ENCODE measurements at regions not wholly inside any gene's neighbourhood (a gene's known extent, or its start where the extent isn't known, plus 50 kb on each side); places are given as distances from the start of the nearest gene placed in this dataset.

DNA sequence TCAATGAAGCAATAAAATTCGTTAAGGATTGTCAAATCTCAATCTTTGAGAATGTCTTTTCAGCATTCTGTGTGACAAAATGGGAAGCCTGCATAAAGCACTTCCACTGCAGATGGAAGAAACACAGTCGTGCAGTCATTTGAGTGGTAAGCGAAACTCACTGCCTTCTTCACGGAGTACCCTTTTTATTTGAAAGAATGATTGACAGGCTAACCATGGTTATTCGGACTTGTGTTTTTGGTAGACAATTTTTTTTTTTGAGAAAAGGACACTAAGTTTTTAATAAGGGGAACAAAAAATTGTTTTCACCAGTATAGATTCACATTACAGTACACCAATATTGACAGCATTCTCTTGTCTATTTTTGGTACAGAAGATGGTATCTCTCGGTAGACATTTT, 86.9 kb upstream of the MSX1 start:
- no peak for DNase-seq

DNA sequence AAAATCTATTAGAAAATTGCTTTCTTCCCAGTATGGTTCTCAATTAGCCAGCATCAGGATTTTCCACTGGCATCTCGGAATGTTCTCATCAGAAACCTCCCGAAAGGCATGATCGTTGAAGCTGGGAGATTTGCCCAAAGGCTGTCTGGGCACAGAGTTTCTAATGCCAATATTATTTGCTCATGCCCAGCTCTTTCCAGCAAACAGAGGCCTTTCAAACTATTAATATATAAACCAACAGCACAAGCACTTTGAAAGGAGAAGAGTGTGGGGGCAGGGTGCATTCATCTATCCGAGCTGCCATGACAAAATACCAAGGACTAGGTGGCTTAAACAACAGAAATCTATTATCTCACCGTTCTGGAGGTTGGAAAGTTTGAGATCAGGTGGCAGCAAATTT, 88.3 kb upstream of the MSX1 start:
- DNase-seq = no peak

DNA sequence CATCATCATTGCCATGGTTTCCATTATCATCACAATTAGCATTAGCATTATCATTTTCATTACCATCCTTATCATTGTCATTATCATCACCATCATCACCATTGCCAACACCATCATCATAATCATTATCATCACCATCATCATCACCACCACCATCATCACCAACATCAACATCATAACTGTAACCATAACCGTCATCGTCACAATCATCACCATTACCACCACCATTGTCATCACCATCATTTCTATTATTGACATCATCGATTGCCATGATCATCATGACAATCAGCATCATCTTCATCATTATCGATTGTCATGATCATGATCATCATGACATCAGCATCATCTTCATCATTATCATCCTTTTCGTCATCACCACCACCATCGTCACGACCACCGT, 88.9 kb upstream of the MSX1 start:
- no peak for DNase-seq

DNA sequence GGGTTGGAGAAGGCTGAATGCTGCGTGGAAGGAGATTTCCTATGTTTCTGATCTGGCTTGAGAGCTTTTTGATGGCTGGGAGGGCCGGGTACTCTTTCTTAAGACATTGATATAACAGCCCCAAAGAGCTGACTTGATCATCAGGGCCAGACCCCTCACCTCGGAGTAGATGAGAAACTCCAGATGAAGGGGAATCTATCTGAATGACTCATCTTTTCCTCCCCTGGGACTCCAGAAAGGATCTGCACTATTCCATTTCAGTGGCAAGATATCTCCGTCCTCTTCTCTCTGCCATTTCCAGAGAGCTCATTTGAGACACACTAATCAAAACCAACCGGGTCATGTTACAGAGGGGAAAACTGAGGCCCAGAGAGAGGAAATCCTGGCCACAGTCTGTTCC, 92.9 kb upstream of the MSX1 start:
- no peak for DNase-seq

DNA sequence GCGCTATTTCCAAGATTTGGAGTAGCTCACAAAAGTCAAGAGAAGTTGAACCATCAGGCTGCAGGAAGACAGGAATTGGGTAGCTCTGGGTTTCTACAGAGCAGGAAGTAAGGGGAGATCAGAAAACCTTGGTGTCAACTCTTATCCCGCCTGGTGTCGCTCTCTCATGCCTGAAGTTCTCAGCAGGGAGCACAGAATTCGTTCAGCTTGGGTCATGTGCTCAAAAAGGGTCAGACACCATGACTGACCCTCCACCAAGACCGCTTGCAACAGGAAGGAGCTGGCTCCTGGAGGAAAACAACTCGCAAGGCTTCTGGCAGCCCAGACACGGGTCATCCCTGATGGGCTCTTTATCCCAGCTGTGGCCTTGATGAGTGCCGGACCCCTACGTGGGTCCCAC, 93.7 kb upstream of the MSX1 start:
- no peak for DNase-seq

DNA sequence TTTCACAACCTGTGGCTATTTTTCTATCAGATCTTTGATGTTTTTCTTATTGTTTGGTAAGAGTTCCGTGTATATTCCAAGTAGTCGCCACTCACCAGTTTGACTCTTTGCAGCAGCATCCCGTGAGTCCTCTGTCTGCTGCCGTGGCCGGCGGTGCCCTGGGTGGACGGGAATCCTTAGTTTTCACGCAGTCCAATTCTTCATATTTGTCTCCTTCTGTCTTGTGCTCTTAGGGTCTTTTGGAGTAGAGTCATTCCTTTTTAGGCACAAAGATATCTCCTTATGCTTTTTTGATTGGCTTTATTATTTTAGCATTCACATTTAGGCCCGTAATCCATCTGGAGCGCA, 94.9 kb upstream of the MSX1 start:
- DNase-seq = no peak

DNA sequence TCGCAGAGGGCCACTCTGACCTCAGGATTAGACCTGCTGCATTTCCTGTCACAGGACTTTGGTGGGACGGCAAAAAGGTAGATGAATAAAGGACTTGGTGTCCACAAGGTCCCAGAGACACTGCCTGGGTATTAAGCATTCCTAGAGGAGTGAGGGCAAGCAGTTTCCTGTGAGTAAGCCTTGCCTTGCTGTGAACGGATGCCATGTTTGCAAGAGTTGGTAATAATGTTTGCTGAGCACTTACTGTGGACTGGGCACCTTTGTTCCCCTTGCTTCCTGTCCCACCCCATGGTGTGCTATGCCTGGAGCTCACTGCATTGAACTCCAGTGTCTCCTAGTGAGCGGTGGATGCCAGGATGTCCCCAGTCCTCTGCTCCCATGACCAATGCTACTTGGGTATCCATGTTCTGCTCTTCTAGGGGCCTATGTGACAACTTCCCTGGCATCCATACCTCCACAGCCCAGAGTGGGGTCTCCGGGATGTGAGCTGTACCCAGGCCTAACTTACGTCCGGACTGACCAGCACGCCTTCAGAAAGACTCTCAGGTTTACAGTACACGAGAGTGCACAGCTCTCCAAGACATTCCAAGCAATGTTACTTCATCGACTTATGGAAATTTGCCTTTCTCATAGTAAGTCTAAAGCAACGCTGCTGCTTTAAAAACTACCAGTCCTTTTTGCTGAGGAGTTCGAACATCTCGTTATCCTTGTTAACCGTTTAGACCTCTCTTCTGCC, 95.5 kb upstream of the MSX1 start:
- no peak for DNase-seq

DNA sequence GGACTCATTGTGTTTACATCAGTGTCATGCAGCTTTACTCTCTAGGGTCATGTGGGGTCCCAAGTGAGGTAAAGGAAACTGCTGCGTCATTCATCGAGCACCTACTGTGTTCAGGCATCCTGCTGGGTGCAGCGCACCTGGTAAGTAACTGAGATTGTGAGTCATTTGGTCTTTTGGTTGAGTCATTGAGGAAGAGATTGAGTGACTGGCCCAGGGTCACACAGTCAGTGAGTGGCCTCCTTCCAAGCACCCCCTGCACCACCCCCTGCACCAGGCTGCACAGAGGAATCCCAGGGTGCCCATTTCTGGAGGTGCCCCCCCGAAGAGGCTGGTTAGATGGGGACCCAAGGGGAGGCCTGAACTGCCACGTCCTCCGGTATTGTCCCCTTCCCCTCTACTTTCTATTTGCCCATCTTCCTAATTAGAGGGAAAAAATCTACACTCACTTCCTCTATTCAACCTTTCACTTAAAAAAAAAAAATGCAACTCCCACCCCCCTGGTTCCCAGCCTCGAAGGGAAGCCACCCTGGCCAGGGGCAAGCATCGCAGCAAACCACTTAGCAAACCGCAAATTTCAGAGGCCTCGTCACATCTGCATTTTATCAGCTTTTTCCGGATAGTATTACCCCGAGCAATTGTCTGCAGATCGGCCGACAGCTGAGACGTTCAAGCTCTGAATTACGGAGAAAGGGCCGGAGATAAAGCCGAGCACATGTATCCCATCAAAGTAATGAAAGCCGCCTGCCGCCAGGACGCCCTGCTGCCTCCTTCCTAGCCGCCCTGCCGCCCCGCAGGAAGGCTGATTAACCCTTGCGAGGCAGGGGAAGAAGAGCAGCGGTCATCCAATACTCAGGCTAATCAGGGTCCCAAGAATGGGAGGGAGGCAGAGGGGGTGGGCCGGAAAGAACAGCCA, 96.3 kb upstream of the MSX1 start:
- no peak for DNase-seq

DNA sequence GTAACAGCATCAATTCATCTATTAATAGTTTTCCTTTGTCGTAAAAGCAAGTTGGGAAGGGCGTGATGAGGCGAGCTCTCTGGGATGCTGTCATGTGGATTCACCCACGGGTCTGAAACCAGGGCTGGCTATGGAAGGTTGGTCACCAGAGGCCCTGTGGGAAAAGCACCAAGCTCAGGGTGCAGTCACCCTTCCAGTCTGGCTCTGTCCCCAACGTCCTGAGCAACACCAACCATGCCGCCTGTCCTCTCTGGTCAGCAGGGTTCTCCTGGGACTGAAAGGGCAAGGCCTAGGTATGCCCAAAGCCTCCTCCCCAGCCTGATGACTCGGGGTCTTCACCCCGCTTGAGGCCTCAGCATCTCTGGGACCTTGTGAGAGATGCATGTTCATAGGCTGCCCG, 97.2 kb upstream of the MSX1 start:
- no peak for DNase-seq

DNA sequence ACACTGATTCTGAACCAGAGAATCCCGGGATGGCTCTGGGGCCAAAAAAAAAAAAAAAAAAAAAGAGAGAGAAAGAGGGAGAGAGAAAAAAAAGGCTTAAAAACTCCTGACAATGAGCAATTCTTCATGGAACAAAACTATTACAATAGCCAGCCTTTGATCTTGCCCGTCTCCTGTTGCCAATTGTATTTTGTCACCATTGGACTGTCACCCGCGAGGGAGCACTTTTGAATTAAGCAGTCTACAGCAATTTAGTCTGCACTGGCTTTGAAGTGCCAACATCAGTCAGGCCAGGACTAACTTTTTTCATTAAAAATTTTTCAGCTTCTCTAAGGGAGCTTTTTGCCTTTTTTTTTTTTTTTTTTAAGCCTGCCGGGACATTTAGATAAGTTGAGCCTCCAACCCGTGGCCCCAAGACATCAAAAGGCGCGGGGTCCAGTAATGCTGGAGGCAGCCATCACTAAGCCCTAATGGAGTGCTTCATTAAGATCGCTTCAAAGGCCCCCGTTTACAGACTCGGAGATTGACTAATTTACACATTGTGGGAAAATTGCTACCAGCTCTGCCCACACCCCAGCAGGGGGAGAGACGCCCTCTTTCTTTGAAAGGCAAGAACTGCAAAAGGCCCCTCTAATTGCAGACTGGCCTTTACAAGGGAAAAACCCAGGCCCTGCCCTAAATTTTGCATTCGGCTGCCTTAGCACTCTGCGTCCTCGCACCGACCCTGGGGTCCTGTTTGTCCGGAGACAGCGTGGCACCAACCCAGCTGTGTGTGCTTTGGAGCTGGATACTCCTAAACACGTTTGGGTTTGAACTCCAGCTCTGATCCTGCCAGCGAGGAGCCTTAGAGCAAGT, 98.1 kb upstream of the MSX1 start:
- DNase-seq = peak in 1 of 4 experiments; percentile 6

DNA sequence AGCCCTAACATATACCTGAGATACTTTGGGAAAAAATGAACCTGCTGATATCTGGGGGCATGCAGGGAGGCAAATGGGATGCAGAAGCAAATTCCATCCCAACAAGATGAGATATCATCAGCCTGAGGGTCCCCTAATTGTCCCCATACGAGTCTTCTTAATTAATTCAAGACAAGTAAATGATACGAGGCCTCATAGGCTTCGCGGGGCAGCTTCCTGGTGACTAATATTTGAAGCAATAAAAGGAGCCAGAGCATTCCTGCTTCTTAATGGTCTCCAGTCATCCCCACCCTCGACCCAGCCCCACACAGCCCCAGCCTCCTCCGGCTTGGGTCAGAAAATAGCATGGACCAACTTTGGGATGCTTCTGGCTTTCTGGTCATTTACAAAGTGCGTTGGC, 99.6 kb upstream of the MSX1 start:
- DNase-seq = no peak

DNA sequence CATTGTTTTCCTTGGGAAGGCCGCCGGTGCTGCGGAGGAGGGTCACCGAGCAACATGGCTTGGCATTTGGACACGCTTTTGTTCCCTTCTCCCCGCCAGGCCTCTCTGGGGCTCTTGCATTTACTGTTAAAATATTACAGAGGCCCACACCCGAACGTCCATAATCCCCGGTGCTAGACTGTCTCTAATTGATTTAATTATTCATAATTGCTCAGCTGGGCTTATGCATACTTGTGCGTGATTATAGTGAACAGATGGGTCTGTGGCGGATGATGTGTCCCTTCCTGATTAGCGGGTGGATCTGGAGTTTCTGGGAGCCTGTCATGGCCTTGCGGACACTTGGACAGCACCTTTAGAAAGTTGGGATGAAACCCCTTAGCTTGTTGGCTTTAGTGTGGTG, 100.2 kb upstream of the MSX1 start:
- no peak for DNase-seq

DNA sequence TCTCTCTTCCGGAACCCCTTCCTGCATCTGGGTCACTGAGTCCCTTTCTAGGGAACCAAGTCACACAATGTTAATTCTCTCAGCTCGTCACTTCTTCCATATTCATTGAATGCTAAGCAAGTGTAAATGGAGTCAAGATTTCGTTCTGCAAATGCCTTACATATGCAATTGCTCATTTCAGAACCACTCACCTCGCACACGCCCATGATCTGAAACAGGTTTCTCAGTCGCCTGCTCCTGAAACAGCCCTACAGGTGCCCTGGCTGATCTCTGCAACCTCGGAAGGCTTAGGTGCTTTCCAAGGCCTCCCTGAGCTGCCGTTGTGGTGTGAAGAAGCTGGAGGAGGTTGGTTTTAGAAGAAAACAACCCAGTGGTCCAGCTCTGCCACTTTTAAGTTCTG, 100.8 kb upstream of the MSX1 start:
- DNase-seq = no peak

DNA sequence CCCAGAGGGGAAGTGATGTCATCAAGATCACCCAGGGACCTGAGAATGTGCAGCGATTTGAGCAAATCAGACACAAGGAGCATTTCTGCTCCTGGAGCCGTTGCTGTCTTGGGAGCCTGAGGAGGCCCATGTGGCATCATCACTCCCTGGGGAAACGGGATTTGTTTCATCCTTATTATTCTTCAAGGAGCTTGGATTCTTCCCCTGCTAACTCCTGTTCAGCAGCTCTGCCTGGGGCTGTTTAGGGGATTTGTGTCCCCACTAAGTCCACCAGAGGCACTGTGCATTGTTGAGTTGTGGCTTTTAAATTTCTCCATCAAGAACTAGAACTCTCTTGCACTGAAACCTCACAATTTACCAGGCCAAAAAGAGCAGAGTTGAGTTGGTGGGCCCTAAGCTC, 104.2 kb upstream of the MSX1 start:
- no peak for DNase-seq

DNA sequence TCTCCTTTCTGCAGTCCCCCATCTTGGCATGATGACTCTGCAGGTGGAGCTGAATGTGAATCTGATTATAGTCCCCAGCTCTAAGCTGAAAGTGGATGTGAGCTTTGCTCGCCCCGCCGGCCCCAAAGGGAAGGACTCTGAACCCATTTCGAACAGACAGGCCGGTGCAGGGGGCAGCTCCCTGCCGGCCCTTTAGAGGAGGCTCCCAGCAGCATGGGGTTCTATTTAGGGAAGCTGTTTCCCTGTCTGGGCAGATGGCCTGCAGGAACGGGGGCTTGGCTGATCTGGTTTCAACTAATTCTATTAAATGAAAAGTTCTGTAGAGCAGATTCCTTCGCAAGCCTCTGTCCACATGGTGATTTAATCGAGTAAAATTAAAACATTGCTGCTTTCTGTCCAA, 104.8 kb upstream of the MSX1 start:
- no peak for DNase-seq

DNA sequence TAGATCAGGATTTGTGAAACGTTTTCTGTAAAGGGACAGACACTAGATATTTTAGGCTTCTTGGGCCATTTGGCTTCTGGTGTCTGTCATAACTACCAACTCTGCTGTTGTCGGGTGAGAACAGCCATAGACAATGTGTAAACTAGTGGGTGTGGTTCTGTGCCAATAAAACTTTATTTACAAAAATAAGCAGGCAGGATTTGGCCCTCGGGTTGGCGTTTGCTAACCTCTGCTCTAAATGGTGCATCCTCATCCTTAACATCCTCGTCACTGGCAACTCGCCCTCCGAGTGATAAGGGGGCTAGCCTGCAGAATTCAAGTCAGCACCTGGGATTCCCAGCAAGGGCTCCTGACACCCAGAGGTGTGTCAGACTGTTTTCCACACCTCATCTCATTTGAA, 105.8 kb upstream of the MSX1 start:
- DNase-seq = no peak

DNA sequence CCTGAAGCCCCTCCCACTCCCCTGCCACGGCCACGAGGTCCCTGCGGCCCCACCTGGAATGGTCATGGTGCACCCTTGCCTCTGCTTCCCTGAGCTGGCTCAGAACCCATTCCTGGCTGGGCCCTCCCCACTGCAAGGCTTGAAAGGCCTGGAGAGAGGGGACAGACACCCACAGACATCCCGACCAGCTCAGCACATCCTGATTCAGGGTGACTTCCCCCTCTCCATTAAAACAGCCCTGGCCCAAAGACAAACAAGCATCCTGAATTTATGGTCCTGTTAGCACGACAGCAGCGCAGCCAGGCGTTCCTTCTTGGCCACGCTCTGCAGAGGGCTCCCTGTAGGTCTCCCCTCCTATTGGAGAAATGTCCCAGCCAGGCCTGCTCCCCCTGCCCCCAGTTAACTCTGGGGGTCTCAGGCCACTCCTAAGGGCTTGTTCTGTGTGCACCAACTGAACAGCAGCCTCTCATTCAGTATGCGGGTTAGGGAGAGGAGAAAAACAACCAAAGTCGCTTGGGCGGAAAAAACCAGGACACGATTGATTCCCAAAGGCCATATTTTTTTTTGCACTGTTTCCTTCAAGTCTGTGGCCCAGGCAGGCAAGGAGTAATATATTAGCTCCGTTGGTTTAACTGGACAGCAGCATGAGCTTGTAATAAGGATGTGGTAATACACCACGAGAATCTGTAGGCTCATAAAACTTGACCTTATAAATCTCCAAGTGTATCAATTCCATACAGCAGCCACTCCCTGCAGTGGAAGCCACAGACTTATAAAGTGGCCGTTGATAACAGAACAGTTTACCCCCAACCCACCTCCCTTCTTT, 106.7 kb upstream of the MSX1 start:
- no peak for DNase-seq

DNA sequence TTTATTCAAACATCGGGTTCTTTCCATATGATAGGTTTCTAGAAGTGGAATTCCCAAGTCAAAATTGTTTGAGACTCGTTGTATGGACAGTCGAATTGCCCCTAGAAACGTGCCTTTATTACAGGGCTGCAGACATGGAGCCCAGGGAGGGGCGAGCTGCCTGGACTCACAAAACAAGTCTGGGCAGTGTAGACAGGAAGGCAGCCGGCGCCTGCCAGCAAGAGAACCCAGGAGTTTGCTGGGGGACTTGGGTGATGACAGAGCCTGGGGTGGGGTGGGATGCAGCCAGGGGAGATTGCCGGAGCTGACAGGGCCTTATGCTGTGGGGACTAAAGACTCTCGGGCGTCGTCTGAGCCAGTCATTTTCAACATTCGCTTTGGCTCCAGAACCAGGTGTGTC, 107.4 kb upstream of the MSX1 start:
- DNase-seq = no peak

DNA sequence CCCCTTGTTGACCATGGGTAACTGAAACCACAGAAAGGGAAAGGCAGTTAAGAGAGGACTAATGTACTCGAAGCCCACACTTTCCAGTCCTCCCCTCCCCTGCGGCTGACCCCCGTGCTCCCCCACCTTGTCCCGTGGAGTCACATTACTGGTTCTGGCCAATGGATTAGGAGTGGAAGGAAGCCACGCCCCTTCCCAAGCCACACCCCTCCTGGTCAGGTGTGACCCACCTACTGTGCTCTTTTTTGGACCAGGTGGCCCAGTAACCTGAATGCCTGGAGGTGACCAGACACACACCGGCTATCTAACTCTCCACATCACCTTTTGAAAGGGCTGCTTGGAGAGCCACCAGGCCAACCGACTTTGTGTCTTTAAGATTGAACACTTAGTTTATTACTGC, 109.3 kb upstream of the MSX1 start:
- DNase-seq = no peak

DNA sequence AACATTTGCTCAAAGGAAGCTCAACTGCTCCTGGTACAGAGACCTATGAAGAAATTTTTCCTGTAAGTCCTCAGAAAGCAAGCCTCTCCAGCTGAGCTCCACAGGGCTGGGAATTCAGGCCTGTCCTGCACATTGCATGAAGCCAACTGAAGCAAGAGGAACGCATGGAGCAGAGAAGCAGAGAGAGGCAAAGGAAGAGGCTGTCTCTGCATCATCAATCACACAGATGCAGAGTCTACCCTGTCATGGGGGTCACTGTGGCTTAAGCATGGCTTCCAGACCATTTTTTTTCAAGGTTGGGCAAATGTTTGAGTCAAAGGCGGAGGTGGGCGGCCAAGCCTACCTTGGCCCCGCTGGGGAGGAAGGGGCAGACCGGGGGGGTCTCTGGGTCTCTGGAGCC, 110.3 kb upstream of the MSX1 start:
- DNase-seq = no peak

DNA sequence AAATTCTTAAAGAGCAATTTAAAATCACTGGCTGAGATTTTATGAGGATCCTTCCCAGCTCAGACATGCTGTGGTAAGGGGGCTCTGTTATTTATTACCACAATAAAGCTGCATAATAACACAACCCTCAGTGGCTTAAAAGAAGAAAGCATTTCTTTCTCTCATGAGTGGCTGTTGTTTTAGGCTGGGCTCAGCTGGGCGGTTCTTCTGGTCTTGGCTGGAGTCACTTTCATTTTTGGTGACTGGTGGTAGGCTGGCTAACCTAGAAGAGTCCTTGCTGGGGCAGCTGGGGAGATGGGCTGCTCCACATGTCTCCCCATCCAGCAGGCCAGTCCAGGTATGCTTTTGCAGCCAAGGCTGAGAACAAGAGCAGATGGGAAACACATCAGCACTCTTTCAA, 113.0 kb upstream of the MSX1 start:
- no peak for DNase-seq

DNA sequence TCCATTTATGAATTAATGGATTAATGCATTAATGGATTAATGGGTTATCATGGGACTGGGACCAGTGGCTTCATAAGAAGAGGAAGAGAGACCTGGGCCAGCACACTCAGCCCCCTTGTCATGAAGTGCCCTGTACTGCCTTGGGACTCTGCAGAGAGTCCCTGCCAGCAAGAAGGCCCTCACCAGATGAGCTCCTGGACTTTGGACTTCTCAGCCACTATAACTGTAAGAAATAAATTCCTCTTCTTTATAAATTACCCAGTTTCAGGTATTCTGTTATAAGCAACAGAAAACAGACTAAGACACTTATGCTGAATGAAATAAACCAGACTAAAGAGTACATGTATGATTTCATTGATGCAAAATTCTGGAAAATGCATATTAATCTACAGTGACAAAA, 119.4 kb upstream of the MSX1 start:
- no peak for DNase-seq

DNA sequence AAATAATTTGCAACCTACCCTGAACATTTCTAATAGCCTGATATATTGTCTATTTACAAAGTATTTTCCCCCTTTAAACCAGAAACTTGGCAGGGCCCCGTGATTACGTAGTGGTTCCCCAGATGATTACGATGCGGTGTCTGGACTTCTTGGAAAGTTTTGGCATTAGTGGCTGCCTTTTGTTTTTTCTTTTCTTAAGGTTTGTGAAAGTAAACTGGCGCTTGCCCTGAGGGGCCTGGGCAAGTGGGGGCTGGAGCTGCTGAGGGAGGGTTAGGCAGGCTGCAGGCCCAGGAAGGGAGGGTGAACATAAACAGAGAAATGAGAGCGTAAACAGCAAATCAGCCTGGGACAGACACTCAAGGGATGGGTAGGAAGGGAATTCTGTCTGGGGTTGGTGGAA, 123.6 kb upstream of the MSX1 start:
- DNase-seq = no peak
